ENCODE measurements at regions not wholly inside any gene's neighbourhood (a gene's known extent, or its start where the extent isn't known, plus 50 kb on each side); places are given as distances from the start of the nearest gene placed in this dataset.
"Not testable (repeated sequence)": the region's sequence is repeated elsewhere in the genome, so short reads cannot be mapped to it uniquely, and the experiment has no call there.

DNA sequence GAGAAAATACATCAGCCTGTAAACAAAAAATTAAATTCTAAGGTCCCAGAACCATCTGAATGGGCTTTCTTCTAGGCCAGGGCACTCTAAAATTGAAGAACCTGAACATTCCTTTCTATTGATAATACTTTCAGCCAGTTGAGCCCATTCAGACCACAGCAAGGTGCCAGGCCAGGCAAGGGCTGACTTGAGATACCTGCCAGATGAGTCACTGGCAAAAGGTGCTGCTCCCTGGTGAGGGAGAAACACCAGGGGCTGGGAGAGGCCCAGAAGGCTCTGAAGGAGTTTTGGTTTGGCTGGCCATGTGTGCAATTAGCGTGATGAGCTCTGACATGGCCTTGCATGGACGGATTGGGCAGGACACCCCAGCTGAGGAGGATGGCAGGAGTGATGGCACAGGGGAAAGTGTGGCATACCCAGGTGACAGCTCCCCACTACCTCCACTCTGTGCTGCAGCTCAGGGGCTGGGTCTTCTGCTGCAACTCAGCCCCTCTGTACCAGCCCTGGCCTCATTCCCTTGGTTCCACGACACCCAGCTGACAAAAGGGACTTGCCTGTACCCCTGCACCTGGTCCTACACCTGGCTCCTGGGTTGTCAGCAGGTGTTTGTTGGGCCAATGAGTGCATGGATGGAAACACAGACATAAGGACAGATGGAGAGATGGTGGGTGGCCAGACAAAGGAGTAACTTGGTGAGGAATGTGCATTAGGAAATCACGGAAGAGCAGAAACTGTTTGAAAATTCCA is 230.4 kb downstream of the POTEM start:
- H3K27me3 ChIP-seq (ENCODE audit: control insufficient read depth, insufficient read depth, low read length); H3K4me3 ChIP-seq (ENCODE audit: low read depth, low read length); H3K36me3 ChIP-seq (ENCODE audit: control insufficient read depth, insufficient read depth, low read length); DNase-seq (ENCODE audit: low read depth in 4 of 6, low spot score in 6 of 6); H3K4me1 ChIP-seq (ENCODE audit: control insufficient read depth, insufficient read depth, low read length); H3K27ac ChIP-seq (ENCODE audit: low read depth, low read length); H3K9me3 ChIP-seq (ENCODE audit: control insufficient read depth, insufficient read depth, low read length): not testable (repeated sequence)
- 91% methylated on average over 1 of the region's 4 CpGs for WGBS (ENCODE audit: insufficient coverage)

DNA sequence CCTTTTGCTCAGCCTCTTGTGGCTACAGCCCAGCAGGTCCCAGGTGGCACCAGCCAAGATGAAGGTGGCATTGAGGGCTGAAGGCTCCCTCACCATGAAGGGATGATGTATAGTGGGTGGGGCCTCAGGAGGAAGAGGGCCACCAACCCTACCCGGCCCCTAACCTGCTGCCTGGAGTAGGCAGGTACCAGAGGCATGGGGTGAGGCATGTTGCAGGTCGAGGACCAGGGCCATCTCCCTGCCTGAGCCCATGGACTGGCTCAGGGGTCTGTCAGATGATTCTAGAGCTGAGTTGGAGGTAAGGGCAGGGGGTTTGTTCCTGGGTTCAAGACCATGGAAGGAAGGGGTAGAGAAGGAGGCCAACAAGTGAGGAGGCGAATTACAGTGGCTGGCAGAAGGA is 231.1 kb downstream of the POTEM start:
- H3K27ac ChIP-seq (ENCODE audit: low read depth, low read length); H3K36me3 ChIP-seq (ENCODE audit: control insufficient read depth, insufficient read depth, low read length); H3K9me3 ChIP-seq (ENCODE audit: control insufficient read depth, insufficient read depth, low read length); DNase-seq (ENCODE audit: low read depth in 4 of 6, low spot score in 6 of 6); H3K4me1 ChIP-seq (ENCODE audit: control insufficient read depth, insufficient read depth, low read length); H3K27me3 ChIP-seq (ENCODE audit: control insufficient read depth, insufficient read depth, low read length); H3K4me3 ChIP-seq (ENCODE audit: low read depth, low read length): not testable (repeated sequence)
- 37% methylated on average over 2 of the region's 3 CpGs for WGBS (ENCODE audit: insufficient coverage)

DNA sequence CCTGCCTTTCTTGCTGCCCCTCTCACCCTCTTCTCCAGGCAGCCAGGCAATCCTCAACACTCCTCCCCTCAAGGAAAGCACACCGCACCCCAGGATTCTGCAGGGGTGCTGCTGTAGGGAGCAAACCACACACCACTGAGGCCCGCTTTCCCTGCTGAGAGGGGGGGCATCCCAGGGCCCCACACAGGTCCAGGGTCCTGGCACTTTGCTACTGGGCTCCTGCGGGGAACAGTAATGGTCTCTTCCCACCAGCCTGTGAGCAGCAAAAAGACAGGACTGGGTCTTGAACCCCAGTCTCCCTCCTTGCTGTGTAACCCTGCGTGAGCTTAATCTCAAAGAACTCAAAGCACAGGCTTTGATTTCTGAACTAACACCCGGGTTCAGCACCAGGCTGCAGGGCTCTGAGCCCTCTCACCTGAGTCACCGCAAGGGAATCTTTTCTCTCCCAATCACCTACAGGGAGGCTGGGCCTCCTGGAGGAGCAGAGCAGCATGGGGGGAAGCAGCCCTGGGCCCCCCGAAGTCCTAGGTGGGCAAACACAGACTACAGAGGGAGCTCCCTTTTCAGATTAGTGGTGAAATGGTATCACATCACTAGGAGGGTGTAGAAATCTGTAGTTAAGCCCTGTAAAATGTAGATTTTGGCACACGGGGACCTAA is 232.6 kb downstream of the POTEG start:
- H3K27ac ChIP-seq (ENCODE audit: low read depth, low read length); H3K4me1 ChIP-seq (ENCODE audit: control insufficient read depth, insufficient read depth, low read length); H3K36me3 ChIP-seq (ENCODE audit: control insufficient read depth, insufficient read depth, low read length); DNase-seq (ENCODE audit: low read depth in 4 of 6, low spot score in 6 of 6); H3K27me3 ChIP-seq (ENCODE audit: control insufficient read depth, insufficient read depth, low read length); H3K9me3 ChIP-seq (ENCODE audit: control insufficient read depth, insufficient read depth, low read length); H3K4me3 ChIP-seq (ENCODE audit: low read depth, low read length): not testable (repeated sequence)
- 50% methylated on average over 1 of the region's 8 CpGs for WGBS (ENCODE audit: insufficient coverage)

DNA sequence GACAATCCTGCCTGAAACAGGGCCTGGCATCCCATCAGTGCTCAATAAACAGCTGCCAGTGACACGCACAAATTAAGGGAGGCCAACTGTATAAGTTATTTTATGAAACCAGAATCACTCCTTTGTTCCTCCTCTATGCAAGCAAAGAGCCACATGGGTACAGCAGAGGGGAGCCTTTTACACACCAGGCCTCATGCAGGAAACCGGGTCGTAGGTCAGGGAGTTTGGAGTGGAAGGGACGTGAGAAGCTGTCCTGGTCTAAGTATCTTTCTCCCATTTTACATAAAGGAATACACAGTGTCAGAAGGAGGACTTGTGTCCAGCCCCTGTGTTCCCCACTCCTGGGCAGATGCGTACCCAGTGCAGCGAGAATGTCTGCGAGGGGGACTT is 232.1 kb downstream of the POTEG start:
- H3K4me3 ChIP-seq (ENCODE audit: low read depth, low read length); H3K27ac ChIP-seq (ENCODE audit: low read depth, low read length); DNase-seq (ENCODE audit: low read depth in 4 of 6, low spot score in 6 of 6); H3K36me3 ChIP-seq (ENCODE audit: control insufficient read depth, insufficient read depth, low read length); H3K27me3 ChIP-seq (ENCODE audit: control insufficient read depth, insufficient read depth, low read length); H3K4me1 ChIP-seq (ENCODE audit: control insufficient read depth, insufficient read depth, low read length); H3K9me3 ChIP-seq (ENCODE audit: control insufficient read depth, insufficient read depth, low read length): not testable (repeated sequence)
- no CpG with 5 or more reads among the region's 7 CpGs for WGBS (ENCODE audit: insufficient coverage)

DNA sequence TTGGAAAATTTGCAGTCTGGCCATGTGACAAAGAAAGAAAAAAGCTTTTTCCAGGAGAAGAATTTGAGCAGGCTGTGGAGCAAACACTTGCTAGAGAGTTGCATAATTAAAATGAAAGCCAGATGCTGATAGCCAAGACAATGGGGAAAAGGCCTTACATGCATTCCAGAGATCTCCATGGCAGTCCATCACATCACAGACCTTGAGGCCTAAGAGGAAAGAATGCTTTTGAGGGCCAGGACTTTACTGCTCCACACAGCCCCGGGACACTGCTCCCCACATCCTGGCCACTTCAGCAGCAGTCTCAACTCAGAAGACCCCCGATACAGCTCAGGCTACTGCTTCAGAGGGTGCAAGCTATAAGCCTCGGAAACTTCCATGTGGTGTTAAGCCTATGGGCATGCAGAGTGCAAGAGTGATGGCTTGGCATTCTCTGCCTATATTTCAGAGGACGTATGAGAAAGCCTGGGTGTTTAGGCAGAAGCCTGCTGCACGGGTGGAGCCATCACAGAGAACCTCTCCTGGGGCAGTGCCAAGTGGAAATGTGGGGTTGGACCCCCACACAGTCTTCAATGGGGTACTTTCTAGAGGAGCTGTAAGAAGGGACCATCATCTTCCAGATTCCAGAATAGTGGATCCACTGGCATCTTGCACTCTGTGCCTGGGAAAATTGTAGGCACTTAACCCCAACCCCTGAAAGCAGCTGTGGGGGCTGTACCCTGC is 230.7 kb downstream of the POTEG start:
- not testable (repeated sequence) for H3K4me1 ChIP-seq (ENCODE audit: control insufficient read depth, insufficient read depth, low read length); H3K9me3 ChIP-seq (ENCODE audit: control insufficient read depth, insufficient read depth, low read length); DNase-seq (ENCODE audit: low read depth in 4 of 6, low spot score in 6 of 6); H3K27ac ChIP-seq (ENCODE audit: low read depth, low read length); H3K4me3 ChIP-seq (ENCODE audit: low read depth, low read length); H3K36me3 ChIP-seq (ENCODE audit: control insufficient read depth, insufficient read depth, low read length); H3K27me3 ChIP-seq (ENCODE audit: control insufficient read depth, insufficient read depth, low read length)
- WGBS (ENCODE audit: insufficient coverage), result 43% methylated on average over 1 of the region's 5 CpGs

DNA sequence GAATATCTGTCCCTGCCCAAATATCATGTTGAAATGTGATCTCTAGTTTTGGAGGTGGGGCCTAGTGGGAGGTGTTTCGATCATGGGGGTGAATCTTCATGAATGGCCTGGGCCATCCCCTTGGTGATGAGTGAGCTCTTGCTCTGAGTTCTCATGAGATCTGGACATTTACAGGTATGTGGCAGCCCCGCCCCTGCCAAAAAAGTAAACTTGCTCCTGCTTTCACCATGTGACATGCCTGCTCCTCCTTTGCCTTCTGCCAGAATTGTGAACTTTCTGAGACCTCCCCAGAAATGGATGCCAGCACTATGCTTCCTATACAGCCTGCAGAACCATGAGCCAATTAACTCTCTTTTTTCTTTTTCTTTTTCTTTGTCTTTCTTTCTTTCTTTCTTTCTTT is 229.3 kb downstream of the POTEG start:
- not testable (repeated sequence) for H3K4me1 ChIP-seq (ENCODE audit: control insufficient read depth, insufficient read depth, low read length); DNase-seq (ENCODE audit: low read depth in 4 of 6, low spot score in 6 of 6); H3K9me3 ChIP-seq (ENCODE audit: control insufficient read depth, insufficient read depth, low read length); H3K36me3 ChIP-seq (ENCODE audit: control insufficient read depth, insufficient read depth, low read length); H3K27ac ChIP-seq (ENCODE audit: low read depth, low read length); H3K4me3 ChIP-seq (ENCODE audit: low read depth, low read length); H3K27me3 ChIP-seq (ENCODE audit: control insufficient read depth, insufficient read depth, low read length)
- WGBS (ENCODE audit: insufficient coverage), result 43% methylated on average over 1 of the region's 2 CpGs

DNA sequence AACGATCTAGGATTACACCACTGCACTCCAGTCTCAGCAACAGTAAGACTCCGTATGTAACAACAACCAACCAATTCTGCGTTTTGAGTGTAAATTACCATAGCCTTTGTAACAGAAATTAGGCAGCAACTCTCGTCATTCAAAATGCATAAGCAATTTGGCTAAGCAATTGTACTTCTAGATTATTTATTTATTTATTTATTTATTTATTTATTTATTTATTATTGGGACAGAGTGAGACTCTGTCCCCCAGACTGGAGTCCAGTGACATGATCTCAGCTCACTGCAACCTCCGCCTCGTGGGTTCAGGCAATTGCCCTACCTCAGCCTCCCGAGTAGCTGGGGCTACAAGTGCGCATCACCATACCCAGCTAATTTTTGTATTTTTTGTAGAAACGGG is 217.7 kb downstream of the POTEG start:
- not testable (repeated sequence) for H3K4me1 ChIP-seq (ENCODE audit: control insufficient read depth, insufficient read depth, low read length); H3K27me3 ChIP-seq (ENCODE audit: control insufficient read depth, insufficient read depth, low read length); H3K36me3 ChIP-seq (ENCODE audit: control insufficient read depth, insufficient read depth, low read length); H3K9me3 ChIP-seq (ENCODE audit: control insufficient read depth, insufficient read depth, low read length); H3K27ac ChIP-seq (ENCODE audit: low read depth, low read length); DNase-seq (ENCODE audit: low read depth in 4 of 6, low spot score in 6 of 6); H3K4me3 ChIP-seq (ENCODE audit: low read depth, low read length)
- WGBS (ENCODE audit: insufficient coverage), result no CpG with 5 or more reads among the region's 9 CpGs

DNA sequence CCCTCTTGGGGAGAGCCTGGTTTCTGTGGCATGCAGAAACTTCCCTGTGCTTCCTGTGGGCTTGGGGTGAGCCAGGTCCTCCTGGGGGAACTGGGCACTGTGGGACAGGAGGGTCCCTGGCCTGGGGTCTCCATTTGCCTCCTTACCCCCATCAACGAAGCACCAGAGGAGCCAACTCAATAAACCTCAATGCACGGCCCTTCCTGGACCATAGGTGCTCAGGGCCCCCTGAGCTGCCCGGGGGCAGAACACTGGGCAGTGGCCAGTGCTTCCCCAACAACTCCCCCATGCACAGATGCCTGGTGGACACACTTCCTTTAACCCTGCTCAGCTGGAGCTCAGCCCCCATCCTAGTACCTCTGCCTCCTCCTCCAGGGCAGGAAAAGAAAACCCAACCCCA is 214.7 kb downstream of the POTEG start:
- not testable (repeated sequence) for H3K9me3 ChIP-seq (ENCODE audit: control insufficient read depth, insufficient read depth, low read length); H3K4me1 ChIP-seq (ENCODE audit: control insufficient read depth, insufficient read depth, low read length); H3K27ac ChIP-seq (ENCODE audit: low read depth, low read length); H3K36me3 ChIP-seq (ENCODE audit: control insufficient read depth, insufficient read depth, low read length); H3K27me3 ChIP-seq (ENCODE audit: control insufficient read depth, insufficient read depth, low read length); DNase-seq (ENCODE audit: low read depth in 4 of 6, low spot score in 6 of 6); H3K4me3 ChIP-seq (ENCODE audit: low read depth, low read length)
- 76% methylated on average over 2 of the region's 3 CpGs for WGBS (ENCODE audit: insufficient coverage)

DNA sequence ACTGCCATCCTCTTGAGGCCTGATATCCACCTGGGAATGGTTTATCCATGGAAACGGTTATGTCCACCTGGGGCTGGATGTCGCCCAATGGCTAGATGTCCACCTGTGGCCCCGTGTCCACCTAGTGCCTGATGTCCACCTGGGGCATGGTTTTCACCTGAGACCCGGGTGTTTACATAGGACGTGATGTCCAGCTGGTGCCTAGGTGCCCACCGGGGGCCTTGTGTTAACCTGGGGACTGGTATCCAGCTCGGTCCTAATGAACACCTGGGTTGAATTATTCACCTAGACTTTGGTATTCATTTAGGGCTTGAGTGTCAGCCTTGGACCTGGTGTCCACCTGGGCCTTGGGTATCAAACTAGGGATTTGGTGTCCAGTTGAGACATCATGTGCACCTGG is 202.7 kb downstream of the POTEG start:
- H3K4me3 ChIP-seq (ENCODE audit: low read depth, low read length); DNase-seq (ENCODE audit: low read depth in 4 of 6, low spot score in 6 of 6); H3K27ac ChIP-seq (ENCODE audit: low read depth, low read length); H3K9me3 ChIP-seq (ENCODE audit: control insufficient read depth, insufficient read depth, low read length); H3K27me3 ChIP-seq (ENCODE audit: control insufficient read depth, insufficient read depth, low read length); H3K36me3 ChIP-seq (ENCODE audit: control insufficient read depth, insufficient read depth, low read length); H3K4me1 ChIP-seq (ENCODE audit: control insufficient read depth, insufficient read depth, low read length): not testable (repeated sequence)
- 62% methylated on average over 3 of the region's 7 CpGs for WGBS (ENCODE audit: insufficient coverage)

DNA sequence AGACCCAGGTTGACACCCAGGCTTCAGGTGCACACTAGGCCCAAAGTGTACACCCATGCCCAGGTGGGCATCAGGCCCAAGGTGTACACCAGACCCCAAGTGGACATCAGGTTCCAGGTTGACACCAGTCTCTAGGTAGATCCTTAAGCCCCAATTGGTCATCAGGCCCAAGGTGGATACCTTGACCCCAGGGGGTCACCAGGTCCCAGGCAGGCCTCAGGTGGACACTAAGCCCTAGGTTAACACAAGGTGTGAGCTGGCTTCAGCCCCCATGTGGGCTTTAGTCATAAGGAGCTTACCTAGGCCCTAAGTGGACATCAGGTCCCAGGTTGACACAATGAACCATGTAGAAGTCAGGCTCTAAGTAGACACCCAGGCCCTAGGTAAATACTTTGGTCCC is 200.1 kb downstream of the POTEG start:
- H3K27ac ChIP-seq (ENCODE audit: low read depth, low read length); DNase-seq (ENCODE audit: low read depth in 4 of 6, low spot score in 6 of 6); H3K9me3 ChIP-seq (ENCODE audit: control insufficient read depth, insufficient read depth, low read length); H3K4me3 ChIP-seq (ENCODE audit: low read depth, low read length); H3K36me3 ChIP-seq (ENCODE audit: control insufficient read depth, insufficient read depth, low read length); H3K4me1 ChIP-seq (ENCODE audit: control insufficient read depth, insufficient read depth, low read length); H3K27me3 ChIP-seq (ENCODE audit: control insufficient read depth, insufficient read depth, low read length): not testable (repeated sequence)

Data from spinal cord (tissue), 9 donors.